ENCODE measurements at regions not wholly inside any gene's neighbourhood (a gene's known extent, or its start where the extent isn't known, plus 50 kb on each side); places are given as distances from the start of the nearest gene placed in this dataset.

DNA sequence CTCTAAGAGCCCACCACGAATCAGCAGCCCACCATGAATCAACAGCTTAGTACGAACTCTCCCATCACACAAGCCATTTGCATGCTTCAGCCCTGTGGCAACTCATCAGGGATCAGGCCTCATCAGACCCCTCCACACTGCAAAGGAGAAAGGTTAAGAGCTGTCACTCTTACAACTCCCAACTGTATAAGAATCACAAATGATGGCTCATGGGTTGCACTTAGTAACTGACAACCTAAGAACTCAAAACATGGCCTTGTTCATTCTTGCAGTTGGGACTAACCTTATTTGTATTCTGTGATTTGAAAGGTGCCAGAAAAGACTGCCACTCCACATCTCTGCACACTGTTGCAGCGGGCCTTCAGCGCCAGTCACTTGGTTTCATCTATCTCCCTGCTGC lies 149.1 kb upstream of the ZNF366 start:
- TF ChIP-seq FOXA1 (IDR thresholded peaks at IDR 0.05): no peak
- no peak for TF ChIP-seq SUZ12 (IDR thresholded peaks at IDR 0.05)
- TF ChIP-seq BHLHE40 (IDR thresholded peaks at IDR 0.05; ENCODE audit: borderline replicate concordance): no peak
- TF ChIP-seq L3MBTL2 (conservative IDR thresholded peaks at IDR 0.05): no peak
- TF ChIP-seq SP1 (IDR thresholded peaks at IDR 0.05): no peak

Measured in HEK293T (cell line).